K562 (cell line): ENCODE measurements at regions not wholly inside any gene's neighbourhood (a gene's known extent, or its start where the extent isn't known, plus 50 kb on each side); places are given as distances from the start of the nearest gene placed in this dataset.

Experiments used
- ATAC-seq: fragments of 200-7000 bp; cut with Tn5 transposase; 3 replicates; pipeline ENCODE4 v1.9.1; 2020; ENCODE audit warnings: moderate library complexity
- BruUV-seq: library from RNA; stranded (reverse); fragments of 400-500 nt; replicated peaks from 2 replicates; lab custom pipeline; 2021; lab: Mats Ljungman, UMichigan
- CTCF ChIA-PET: fragments of 300-600 bp; formaldehyde crosslinking; extraction: SDS; loops from one replicate; lab custom pipeline; 2021; ENCODE audit warnings: low intra/inter-chr PET ratio; lab: Yijun Ruan, JAX
- POLR2A ChIA-PET: fragments of 300-600, 350-650 bp; sonication (Branson Sonifier 250); formaldehyde crosslinking; extraction: SDS; loops from one replicate; lab custom pipeline; 2021; ENCODE audit warnings: antibody characterized with exemption, inconsistent platforms; lab: Yijun Ruan, JAX
- DNase-seq, 4 experiments: peaks; one replicate each; pipeline versions ENCODE4 v3.0.0 to v3.0.0-alpha.2; 2011 to 2018; ENCODE audit warnings: low spot score in 3 of 4, mixed read lengths in 3 of 4; ENCODE audit errors: extremely low read depth in 1 of 4
- FAIRE-seq: peaks from 2 replicates; lab custom pipeline; 2011; peaks lifted over from hg19 to GRCh38; lab: Jason Lieb, UNC
- H2AFZ ChIP-seq: 2 replicates; pipeline ENCODE4 v1.6.0; 2011; ENCODE audit warnings: low read depth, low read length, control low read depth, inconsistent platforms
- H3K27ac ChIP-seq: fragments of 200-600 bp; 3 replicates; pipeline ENCODE4 v1.8.0; 2011; ENCODE audit warnings: low read depth, mild to moderate bottlenecking, control low read depth, inconsistent platforms, low read length, moderate library complexity, mixed read lengths; ENCODE audit errors: extremely low read depth
- H3K27me3 ChIP-seq, 2 experiments: fragments of 300-600 bp in 1 of 2; 2 replicates in 1 of 2; 3 replicates in 1 of 2; pipeline versions ENCODE4 v1.6.0 to v1.8.0; 2011; ENCODE audit warnings: inconsistent platforms in 2 of 2, low read length in 2 of 2, mild to moderate bottlenecking in 1 of 2, mixed read lengths in 1 of 2, moderate library complexity in 1 of 2; ENCODE audit not compliant: control insufficient read depth in 2 of 2, insufficient read depth in 2 of 2
- H3K36me3 ChIP-seq: fragments of 300-600 bp; 3 replicates; pipeline ENCODE4 v1.8.0; 2011; ENCODE audit warnings: mild to moderate bottlenecking, low read length, inconsistent platforms; ENCODE audit not compliant: control insufficient read depth, insufficient read depth
- H3K4me1 ChIP-seq, 2 experiments: fragments of 200-600 bp in 1 of 2; replicated peaks in 1 of 2; 2 replicates in 1 of 2; 3 replicates in 1 of 2; pipeline versions ENCODE4 v1.5.1 to v1.8.0; 2011; ENCODE audit warnings: inconsistent platforms in 2 of 2, low read length in 2 of 2, mild to moderate bottlenecking in 1 of 2, mixed read lengths in 1 of 2, moderate library complexity in 1 of 2; ENCODE audit not compliant: control insufficient read depth in 2 of 2, insufficient read depth in 2 of 2
- H3K4me2 ChIP-seq: 2 replicates; pipeline ENCODE4 v1.6.1; 2011; ENCODE audit warnings: low read length, control low read depth, inconsistent platforms, mixed read lengths; ENCODE audit not compliant: insufficient read depth
- H3K4me3 ChIP-seq: fragments of 200-600 bp; sonication (generic), shearing (Covaris generic); 2 replicates; pipeline ENCODE4 v1.5.1; 2016; ENCODE audit warnings: control low read depth, inconsistent platforms
- H3K79me2 ChIP-seq: fragments of 200-600 bp; 3 replicates; pipeline ENCODE4 v1.8.0; 2011; ENCODE audit warnings: low read length, inconsistent platforms; ENCODE audit not compliant: control insufficient read depth, insufficient read depth
- H3K9ac ChIP-seq, 2 experiments: 2 replicates each; pipeline versions ENCODE4 v1.6.0 to v1.6.1; 2011; ENCODE audit warnings: low read depth in 2 of 2, low read length in 2 of 2, control low read depth in 1 of 2, inconsistent platforms in 1 of 2, mild to moderate bottlenecking in 1 of 2, mixed read lengths in 1 of 2; ENCODE audit not compliant: insufficient read depth in 1 of 2
- H3K9me1 ChIP-seq: one replicate; pipeline ENCODE4 v1.6.0; 2011; ENCODE audit warnings: inconsistent platforms, mild to moderate bottlenecking, low read length, moderate library complexity; ENCODE audit not compliant: control insufficient read depth, insufficient read depth
- H3K9me3 ChIP-seq: replicated peaks from 2 replicates; pipeline ENCODE4 v1.5.1; 2011; ENCODE audit warnings: low read depth, low read length, inconsistent platforms; ENCODE audit not compliant: control insufficient read depth, insufficient read depth
- H4K20me1 ChIP-seq: replicated peaks from 2 replicates; pipeline ENCODE4 v1.6.1; 2011; ENCODE audit warnings: low read length, inconsistent platforms, mixed read lengths; ENCODE audit not compliant: control insufficient read depth, insufficient read depth
- ELF1 ChIP-seq: fragments of 200-800 bp; sonication (Bioruptor generic); IDR thresholded peaks from 2 replicates; pipeline ENCODE4 v1.6.1; 2016; ENCODE audit warnings: missing genetic modification characterization, missing compliant biosample characterization
- MAFG ChIP-seq: fragments of 450-650 bp; conservative IDR thresholded peaks from 2 replicates; pipeline ENCODE4 v1.6.1; 2016; ENCODE audit warnings: missing genetic modification characterization, missing compliant biosample characterization
- MAFK ChIP-seq: IDR thresholded peaks from 2 replicates; pipeline ENCODE4 v1.6.1; 2011; ENCODE audit warnings: low read length, improper control_type of control experiment
- MEF2A ChIP-seq: IDR thresholded peaks from 2 replicates; pipeline ENCODE4 v1.6.1; 2011; ENCODE audit warnings: low read depth, mild to moderate bottlenecking, low read length, moderate library complexity; ENCODE audit not compliant: control insufficient read depth
- MYC ChIP-seq, 2 experiments: fragments of 250-450 bp in 1 of 2; sonication (Bioruptor Pico) in 1 of 2; IDR thresholded peaks; 2 replicates each; pipeline versions ENCODE4 v1.5.1 to v1.6.1; 2012 to 2021; ENCODE audit warnings: low read depth in 2 of 2, borderline replicate concordance in 1 of 2, improper control_type of control experiment in 1 of 2, low read length in 1 of 2, mild to moderate bottlenecking in 1 of 2, moderate library complexity in 1 of 2
- POLR2AphosphoS5 ChIP-seq: IDR thresholded peaks from 2 replicates; pipeline ENCODE4 v1.6.1; 2011; ENCODE audit warnings: mild to moderate bottlenecking, low read depth, low read length, moderate library complexity; ENCODE audit not compliant: control insufficient read depth, insufficient read depth
- SRSF1 ChIP-seq: fragments of 200-400 bp; formaldehyde crosslinking; IDR thresholded peaks from 2 replicates; pipeline ENCODE4 v1.6.1; 2017; ENCODE audit warnings: mild to moderate bottlenecking, low read depth, low read length, moderate library complexity
- TAF7 ChIP-seq: fragments of 450-650 bp; IDR thresholded peaks from 2 replicates; pipeline ENCODE4 v1.6.1; 2016; ENCODE audit warnings: missing genetic modification characterization, missing compliant biosample characterization
- ZNF175 ChIP-seq: fragments of 200-800 bp; sonication (Bioruptor generic); IDR thresholded peaks from 2 replicates; pipeline ENCODE4 v1.6.1; 2016; ENCODE audit warnings: low read depth, mild to moderate bottlenecking, missing genetic modification characterization, missing compliant biosample characterization
- ZNF24 ChIP-seq: fragments of 450-650 bp; IDR thresholded peaks from 2 replicates; pipeline ENCODE4 v1.6.1; 2016
- WGBS: fragments of 100-300 bp; shearing (Covaris generic); methylation state at CpG from one replicate; pipeline ENCODE4 v1.1.6; 2016; ENCODE audit warnings: low coverage, mixed read lengths; ENCODE audit not compliant: insufficient coverage; ENCODE audit errors: missing lambda C conversion rate; 5-methylcytosine and 5-hydroxymethylcytosine counted together
- in situ Hi-C: fragments of 300-500 bp; cut with MboI; formaldehyde crosslinking; loops from 4 replicates; pipeline ENCODE4 v1.15.0; 2018; ENCODE audit warnings: inconsistent platforms, mixed read lengths
- intact Hi-C: fragments of 100-400 bp; cut with micrococcal nuclease; formaldehyde crosslinking; loops from 2 replicates; pipeline ENCODE4 v1.14.2; 2022
- TF ChIP-seq, protein P1 (sequence below): fragments of 450-650 bp; IDR thresholded peaks from 2 replicates; pipeline ENCODE4 v1.6.1; 2014; ENCODE audit warnings: low read depth, mild to moderate bottlenecking, moderate library complexity, borderline replicate concordance
- TF ChIP-seq, protein P2 (sequence below), 2 experiments: IDR thresholded peaks; 2 replicates each; pipeline ENCODE4 v1.6.1; 2012; ENCODE audit warnings: improper control_type of control experiment in 2 of 2, low read depth in 2 of 2, low read length in 2 of 2, borderline replicate concordance in 1 of 2
- TF ChIP-seq, protein P3 (sequence below), 2 experiments: fragments of 450-650 bp in 1 of 2; sonication (generic) in 1 of 2; formaldehyde crosslinking; conservative IDR thresholded peaks; 2 replicates each; pipeline versions ENCODE4 v1.4.0 to v1.8.1; 2020 to 2022; ENCODE audit warnings: mild to moderate bottlenecking in 1 of 2, missing genetic modification reagents in 1 of 2

DNA sequence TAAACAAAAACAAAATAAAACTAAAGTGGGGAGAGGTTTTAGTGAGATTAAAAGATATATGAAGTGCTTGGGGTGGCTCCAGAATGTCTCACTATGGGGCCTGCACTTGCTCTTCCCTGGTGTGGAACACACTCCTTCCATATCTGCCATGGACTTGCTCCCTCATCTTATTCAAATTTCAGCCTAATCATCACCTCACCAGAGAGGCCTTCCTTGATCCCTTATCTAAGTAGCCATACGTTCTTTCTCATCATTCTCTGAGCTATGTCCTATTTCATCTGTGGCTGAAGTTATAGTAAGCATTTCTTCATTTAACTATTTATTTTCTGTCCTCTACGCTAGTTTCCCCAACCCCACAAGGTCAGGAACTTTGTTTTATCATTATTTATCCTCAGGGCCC is 511.7 kb downstream of the NTRK3 start:
- in situ Hi-C loops (no loop called here), intact Hi-C loops (no loop called here)
- H3K79me2 ChIP-seq, result no peaks in the 10 kb centered on the region
- peaks cover 3 to 12% of the 10 kb centered on the region in 2 experiments; a peak in 3 of 5 replicates for H3K4me1 ChIP-seq
- H3K9ac ChIP-seq, result no peak overlapping the region
- POLR2A ChIA-PET, result interaction anchor here (0.6 to 1.3 kb wide), 4 partner anchors 9 to 338 kb away, joined by 3 read pairs; no protein-coding TSS in a partner anchor
- peak in 2 of 4 experiments; percentile 70 to 75 for DNase-seq
- no peaks in the 10 kb centered on the region for H4K20me1 ChIP-seq
- peak overlapping the region; percentile 44; the same call in 1 of the 2 replicates for H3K4me2 ChIP-seq
- peak; percentile 94 for ATAC-seq
- BruUV-seq, result no TSS peak
- 0% methylated on average over 2 of the region's 2 CpGs for WGBS
- CTCF ChIA-PET, result no interaction called here
- no peak overlapping the region for H3K4me3 ChIP-seq
- H3K9me3 ChIP-seq, result no peaks in the 10 kb centered on the region
- H2AFZ ChIP-seq, result peak overlapping the region; percentile 20
- H3K9me1 ChIP-seq, result no peaks in the 10 kb centered on the region
- H3K36me3 ChIP-seq, result no peaks in the 10 kb centered on the region
- FAIRE-seq, result peak; percentile 70
- no peak overlapping the region; the same call in 2 of the 3 replicates for H3K27ac ChIP-seq
- H3K27me3 ChIP-seq, result no peaks in the 10 kb centered on the region
- TF ChIP-seq, protein P1, sequence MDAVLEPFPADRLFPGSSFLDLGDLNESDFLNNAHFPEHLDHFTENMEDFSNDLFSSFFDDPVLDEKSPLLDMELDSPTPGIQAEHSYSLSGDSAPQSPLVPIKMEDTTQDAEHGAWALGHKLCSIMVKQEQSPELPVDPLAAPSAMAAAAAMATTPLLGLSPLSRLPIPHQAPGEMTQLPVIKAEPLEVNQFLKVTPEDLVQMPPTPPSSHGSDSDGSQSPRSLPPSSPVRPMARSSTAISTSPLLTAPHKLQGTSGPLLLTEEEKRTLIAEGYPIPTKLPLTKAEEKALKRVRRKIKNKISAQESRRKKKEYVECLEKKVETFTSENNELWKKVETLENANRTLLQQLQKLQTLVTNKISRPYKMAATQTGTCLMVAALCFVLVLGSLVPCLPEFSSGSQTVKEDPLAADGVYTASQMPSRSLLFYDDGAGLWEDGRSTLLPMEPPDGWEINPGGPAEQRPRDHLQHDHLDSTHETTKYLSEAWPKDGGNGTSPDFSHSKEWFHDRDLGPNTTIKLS, result no peak
- TF ChIP-seq MYC (IDR thresholded peaks at IDR 0.05; ENCODE audit: low read depth, low read length) (no peak), MYC (CRISPR knock-in tag; IDR thresholded peaks at IDR 0.05; ENCODE audit: borderline replicate concordance, low read depth) (no peak), SRSF1 (no peak), ZNF175 (CRISPR knock-in tag) (no peak), POLR2AphosphoS5 (no peak; the same call in 1 of the 2 replicates), MEF2A (no peak), TAF7 (tag) (no peak), ZNF24 (peak; percentile 42; the same call in 1 of the 2 replicates), MAFK (peak; percentile 40; the same call in 1 of the 2 replicates), MAFG (tag) (peak; percentile 51), ELF1 (tag) (peak; percentile 43; the same call in 1 of the 2 replicates)
- TF ChIP-seq, protein P2, sequence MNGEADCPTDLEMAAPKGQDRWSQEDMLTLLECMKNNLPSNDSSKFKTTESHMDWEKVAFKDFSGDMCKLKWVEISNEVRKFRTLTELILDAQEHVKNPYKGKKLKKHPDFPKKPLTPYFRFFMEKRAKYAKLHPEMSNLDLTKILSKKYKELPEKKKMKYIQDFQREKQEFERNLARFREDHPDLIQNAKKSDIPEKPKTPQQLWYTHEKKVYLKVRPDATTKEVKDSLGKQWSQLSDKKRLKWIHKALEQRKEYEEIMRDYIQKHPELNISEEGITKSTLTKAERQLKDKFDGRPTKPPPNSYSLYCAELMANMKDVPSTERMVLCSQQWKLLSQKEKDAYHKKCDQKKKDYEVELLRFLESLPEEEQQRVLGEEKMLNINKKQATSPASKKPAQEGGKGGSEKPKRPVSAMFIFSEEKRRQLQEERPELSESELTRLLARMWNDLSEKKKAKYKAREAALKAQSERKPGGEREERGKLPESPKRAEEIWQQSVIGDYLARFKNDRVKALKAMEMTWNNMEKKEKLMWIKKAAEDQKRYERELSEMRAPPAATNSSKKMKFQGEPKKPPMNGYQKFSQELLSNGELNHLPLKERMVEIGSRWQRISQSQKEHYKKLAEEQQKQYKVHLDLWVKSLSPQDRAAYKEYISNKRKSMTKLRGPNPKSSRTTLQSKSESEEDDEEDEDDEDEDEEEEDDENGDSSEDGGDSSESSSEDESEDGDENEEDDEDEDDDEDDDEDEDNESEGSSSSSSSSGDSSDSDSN (IDR thresholded peaks at IDR 0.05; ENCODE audit: borderline replicate concordance in 1 of 2, low read depth in 2 of 2, low read length in 2 of 2), result no peak
- TF ChIP-seq, protein P3, sequence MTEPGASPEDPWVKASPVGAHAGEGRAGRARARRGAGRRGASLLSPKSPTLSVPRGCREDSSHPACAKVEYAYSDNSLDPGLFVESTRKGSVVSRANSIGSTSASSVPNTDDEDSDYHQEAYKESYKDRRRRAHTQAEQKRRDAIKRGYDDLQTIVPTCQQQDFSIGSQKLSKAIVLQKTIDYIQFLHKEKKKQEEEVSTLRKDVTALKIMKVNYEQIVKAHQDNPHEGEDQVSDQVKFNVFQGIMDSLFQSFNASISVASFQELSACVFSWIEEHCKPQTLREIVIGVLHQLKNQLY (CRISPR knock-in tag; conservative IDR thresholded peaks at IDR 0.05), result no peak
